K562 (cell line): ENCODE measurements at regions not wholly inside any gene's neighbourhood (a gene's known extent, or its start where the extent isn't known, plus 50 kb on each side); places are given as distances from the start of the nearest gene placed in this dataset.
"Not testable (repeated sequence)": the region's sequence is repeated elsewhere in the genome, so short reads cannot be mapped to it uniquely, and the experiment has no call there.

Source experiments
- CTCF ChIP-seq, 3 experiments: IDR thresholded peaks in 2 of 3; conservative IDR thresholded peaks in 1 of 3; 2 replicates each; pipeline ENCODE4 v1.5.1; 2011 to 2012; ENCODE audit warnings: low read length in 3 of 3, mild to moderate bottlenecking in 3 of 3, control low read depth in 2 of 3, improper control_type of control experiment in 1 of 3, inconsistent platforms in 1 of 3, low read depth in 1 of 3, mixed read lengths in 1 of 3, moderate library complexity in 1 of 3; ENCODE audit not compliant: insufficient read depth in 2 of 3
- EP300 ChIP-seq: IDR thresholded peaks from 2 replicates; pipeline ENCODE4 v1.6.1; 2012; ENCODE audit warnings: low read length, improper control_type of control experiment
- RBFOX2 ChIP-seq: fragments of 200-400 bp; formaldehyde crosslinking; IDR thresholded peaks from 2 replicates; pipeline ENCODE4 v1.6.1; 2017; ENCODE audit warnings: low read depth, mild to moderate bottlenecking, low read length, moderate library complexity
- ZBTB26 ChIP-seq: fragments of 450-650 bp; formaldehyde crosslinking; IDR thresholded peaks from 2 replicates; pipeline ENCODE4 v1.4.0; 2022; ENCODE audit warnings: missing genetic modification characterization
- ZBTB33 ChIP-seq: sonication (generic); formaldehyde crosslinking; IDR thresholded peaks from 2 replicates; pipeline ENCODE4 v1.8.1; 2023; ENCODE audit warnings: mild to moderate bottlenecking, missing genetic modification reagents
- ZBTB43 ChIP-seq: sonication (generic); formaldehyde crosslinking; IDR thresholded peaks from 2 replicates; pipeline ENCODE4 v1.8.0; 2023; ENCODE audit warnings: mild to moderate bottlenecking, missing genetic modification reagents
- ZFX ChIP-seq: sonication (generic); formaldehyde crosslinking; IDR thresholded peaks from 2 replicates; pipeline ENCODE4 v1.8.0; 2022; ENCODE audit warnings: mild to moderate bottlenecking, missing genetic modification reagents, moderate library complexity
- ZNF717 ChIP-seq: fragments of 250-450 bp; sonication (Bioruptor Pico); IDR thresholded peaks from 2 replicates; pipeline ENCODE4 v1.5.0; 2021

- not testable (repeated sequence) for TF ChIP-seq ZBTB43 (CRISPR knock-in tag); ZBTB33; RBFOX2; CTCF (IDR thresholded peaks at IDR 0.05 in 2 of 3, conservative IDR thresholded peaks at IDR 0.05 in 1 of 3; ENCODE audit: insufficient read depth in 2 of 3, low read depth in 1 of 3, low read length in 3 of 3); ZNF717; ZBTB26 (CRISPR knock-in tag); ZFX (CRISPR knock-in tag); EP300
These were observed 246.1 kb upstream of the BTG1 start for GRCh38 chr12:92391726-92392125.
